ENCODE measurements at regions not wholly inside any gene's neighbourhood (a gene's known extent, or its start where the extent isn't known, plus 50 kb on each side); places are given as distances from the start of the nearest gene placed in this dataset.

DNA sequence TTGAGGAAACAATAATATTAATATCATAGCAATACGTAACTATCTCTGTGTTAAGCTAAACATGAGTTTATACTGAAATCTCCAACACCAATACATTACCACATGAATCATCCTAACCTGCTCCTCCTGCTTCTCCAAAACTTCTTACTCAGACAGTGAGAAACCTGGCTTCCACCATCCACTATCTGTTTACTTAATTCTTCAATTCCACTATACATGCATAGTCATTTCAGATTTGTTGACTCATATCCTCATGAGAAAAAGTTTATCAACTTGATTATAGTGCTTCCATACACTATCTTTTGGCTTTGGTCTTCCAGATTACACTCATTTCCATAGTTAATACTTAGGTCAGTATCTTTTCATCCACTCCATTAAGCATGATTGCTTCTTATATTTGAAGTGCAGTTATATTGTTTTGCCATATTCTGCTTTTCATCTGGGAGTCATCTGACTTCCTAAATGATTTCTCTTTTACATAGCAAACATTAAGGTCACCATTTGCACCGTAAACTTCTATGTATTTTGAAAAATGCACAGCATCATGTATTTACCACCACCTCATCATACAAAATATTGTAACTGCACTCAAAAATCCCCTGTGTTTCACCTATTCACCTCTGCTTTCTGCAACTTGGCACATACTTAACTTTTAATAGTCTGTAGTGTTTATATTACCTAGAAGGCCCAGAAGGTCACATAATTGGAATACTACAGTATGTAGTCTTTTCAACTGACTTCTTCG lies 970.6 kb downstream of the DIPK2A start:
- H3K27ac ChIP-seq, result no peak overlapping the region
- no peak for TF ChIP-seq POLR2A (IDR thresholded peaks at IDR 0.05)
- TF ChIP-seq, protein P1, sequence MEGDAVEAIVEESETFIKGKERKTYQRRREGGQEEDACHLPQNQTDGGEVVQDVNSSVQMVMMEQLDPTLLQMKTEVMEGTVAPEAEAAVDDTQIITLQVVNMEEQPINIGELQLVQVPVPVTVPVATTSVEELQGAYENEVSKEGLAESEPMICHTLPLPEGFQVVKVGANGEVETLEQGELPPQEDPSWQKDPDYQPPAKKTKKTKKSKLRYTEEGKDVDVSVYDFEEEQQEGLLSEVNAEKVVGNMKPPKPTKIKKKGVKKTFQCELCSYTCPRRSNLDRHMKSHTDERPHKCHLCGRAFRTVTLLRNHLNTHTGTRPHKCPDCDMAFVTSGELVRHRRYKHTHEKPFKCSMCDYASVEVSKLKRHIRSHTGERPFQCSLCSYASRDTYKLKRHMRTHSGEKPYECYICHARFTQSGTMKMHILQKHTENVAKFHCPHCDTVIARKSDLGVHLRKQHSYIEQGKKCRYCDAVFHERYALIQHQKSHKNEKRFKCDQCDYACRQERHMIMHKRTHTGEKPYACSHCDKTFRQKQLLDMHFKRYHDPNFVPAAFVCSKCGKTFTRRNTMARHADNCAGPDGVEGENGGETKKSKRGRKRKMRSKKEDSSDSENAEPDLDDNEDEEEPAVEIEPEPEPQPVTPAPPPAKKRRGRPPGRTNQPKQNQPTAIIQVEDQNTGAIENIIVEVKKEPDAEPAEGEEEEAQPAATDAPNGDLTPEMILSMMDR (IDR thresholded peaks at IDR 0.05), result no peak
- intact Hi-C loops (cut with DNase I; ENCODE audit: low total_unique reads), result no loop called here
- 74 to 75% methylated on average over 3 of the region's 3 CpGs for WGBS, 2 donors
- no peak for DNase-seq
- no peaks in the 10 kb centered on the region for H3K36me3 ChIP-seq (ENCODE audit: low read depth, missing control alignments)
- H3K9me3 ChIP-seq, result no peaks in the 10 kb centered on the region
- no peaks in the 10 kb centered on the region for H3K4me1 ChIP-seq
- H3K4me3 ChIP-seq, result no peak overlapping the region
- H3K27me3 ChIP-seq, result no peaks in the 10 kb centered on the region

DNA sequence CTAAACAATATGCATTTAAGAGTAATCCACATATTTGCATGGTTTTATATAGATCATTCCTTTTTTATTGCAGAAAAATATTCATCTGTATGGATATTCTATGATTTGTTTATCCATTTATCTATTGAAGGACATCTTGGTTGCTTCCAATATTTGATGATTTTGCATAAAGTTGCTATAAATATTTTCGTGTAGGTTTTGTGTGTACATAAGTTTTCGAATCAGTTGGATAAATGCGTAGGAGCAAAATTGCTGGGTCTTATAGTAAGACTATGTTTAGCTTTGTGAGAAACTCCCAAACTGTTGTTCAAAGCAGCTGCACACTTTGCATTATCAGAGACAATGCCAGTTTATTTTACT lies 971.2 kb downstream of the DIPK2A start:
- Histone ChIP-seq H3K36me3 (ENCODE audit: low read depth, missing control alignments) (no peaks in the 10 kb centered on the region), H3K4me3 (no peak overlapping the region), H3K4me1 (no peaks in the 10 kb centered on the region), H3K9me3 (no peaks in the 10 kb centered on the region), H3K27ac (no peak overlapping the region), H3K27me3 (no peaks in the 10 kb centered on the region)
- intact Hi-C loops (cut with DNase I; ENCODE audit: low total_unique reads), result no loop called here
- no peak for DNase-seq
- TF ChIP-seq, protein P1 (IDR thresholded peaks at IDR 0.05), result no peak
- no peak for TF ChIP-seq POLR2A (IDR thresholded peaks at IDR 0.05)
- WGBS, 2 donors, result 86 to 88% methylated on average over 3 of the region's 3 CpGs

DNA sequence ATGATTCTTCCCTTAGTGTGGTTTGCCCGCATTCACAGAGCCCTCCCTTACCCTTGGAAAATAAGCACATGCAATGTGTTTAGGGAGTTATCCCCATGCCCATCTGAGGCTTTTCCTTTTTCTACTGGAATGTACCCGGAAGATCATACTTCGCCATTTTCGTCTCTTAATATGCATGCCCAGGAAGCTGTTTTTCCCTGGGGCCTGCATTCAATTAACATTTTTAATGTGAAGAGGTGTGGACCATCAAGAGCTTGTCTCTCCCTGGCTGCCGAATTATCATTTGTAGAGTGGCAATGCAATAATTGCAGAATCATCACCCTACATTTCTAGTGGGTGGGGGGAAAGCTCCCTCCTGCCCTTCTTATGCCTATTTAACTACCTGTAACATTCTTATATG lies 976.3 kb downstream of the DIPK2A start:
- H3K27ac ChIP-seq, result no peak overlapping the region
- H3K36me3 ChIP-seq (ENCODE audit: low read depth, missing control alignments), result no peaks in the 10 kb centered on the region
- DNase-seq, result no peak
- TF ChIP-seq, protein P1 (IDR thresholded peaks at IDR 0.05), result no peak
- no peak for TF ChIP-seq POLR2A (IDR thresholded peaks at IDR 0.05)
- no peaks in the 10 kb centered on the region for H3K27me3 ChIP-seq
- 74 to 86% methylated on average over 5 of the region's 5 CpGs for whole genome bisulfite sequencing, 2 donors
- no peaks in the 10 kb centered on the region for H3K4me1 ChIP-seq
- intact Hi-C loops (cut with DNase I; ENCODE audit: low total_unique reads), result no loop called here
- no peak overlapping the region for H3K4me3 ChIP-seq
- H3K9me3 ChIP-seq, result no peaks in the 10 kb centered on the region

- Histone ChIP-seq H3K36me3 (ENCODE audit: low read depth, missing control alignments) (no peaks in the 10 kb centered on the region), H3K4me3 (no peak overlapping the region), H3K4me1 (no peaks in the 10 kb centered on the region), H3K27ac (no peak overlapping the region), H3K9me3 (no peaks in the 10 kb centered on the region), H3K27me3 (no peaks in the 10 kb centered on the region)
- no peak for TF ChIP-seq POLR2A (IDR thresholded peaks at IDR 0.05)
- TF ChIP-seq, protein P1 (IDR thresholded peaks at IDR 0.05), result no peak
- WGBS, 2 donors, result 67 to 73% methylated on average over 2 of the region's 2 CpGs
- intact Hi-C loops (cut with DNase I; ENCODE audit: low total_unique reads), result no loop called here
- DNase-seq, result no peak
These were observed 977.1 kb downstream of the DIPK2A start for GRCh38 chr3:144948711-144949110.

- Histone ChIP-seq H3K27me3 (no peaks in the 10 kb centered on the region), H3K4me1 (no peaks in the 10 kb centered on the region), H3K4me3 (no peak overlapping the region), H3K9me3 (no peaks in the 10 kb centered on the region), H3K36me3 (ENCODE audit: low read depth, missing control alignments) (no peaks in the 10 kb centered on the region), H3K27ac (no peak overlapping the region)
- intact Hi-C loops (cut with DNase I; ENCODE audit: low total_unique reads), result no loop called here
- DNase-seq, result no peak
- WGBS, 2 donors, result 91 to 100% methylated on average over 1 of the region's 1 CpG
- no peak for TF ChIP-seq POLR2A (IDR thresholded peaks at IDR 0.05)
- TF ChIP-seq, protein P1 (IDR thresholded peaks at IDR 0.05), result no peak
These were observed 982.3 kb downstream of the DIPK2A start for GRCh38 chr3:144953959-144954358.
